Kidney (tissue), 13 donors: ENCODE measurements at regions not wholly inside any gene's neighbourhood (a gene's known extent, or its start where the extent isn't known, plus 50 kb on each side); places are given as distances from the start of the nearest gene placed in this dataset.

Source experiments
- DNase-seq, 5 donors: peaks; one replicate each; pipeline ENCODE4 v3.0.0-alpha.2; 2013 to 2020
- FAIRE-seq: peaks from 2 replicates; lab custom pipeline; 2012; peaks lifted over from hg19 to GRCh38; lab: Jason Lieb, UNC
- H3K27ac ChIP-seq, 2 donors: one replicate each; pipeline ENCODE4 v1.7.0; 2013; ENCODE audit warnings: low read depth in 2 of 2, low read length in 2 of 2, inconsistent platforms in 1 of 2
- H3K27me3 ChIP-seq: one replicate; pipeline ENCODE4 v1.7.1; 2013; ENCODE audit warnings: low read length, inconsistent platforms; ENCODE audit not compliant: control insufficient read depth, insufficient read depth
- H3K36me3 ChIP-seq, 3 donors: one replicate each; pipeline versions ENCODE4 v1.7.0 to v1.7.1; 2013; ENCODE audit warnings: low read length in 3 of 3, control low read depth in 1 of 3, inconsistent platforms in 1 of 3; ENCODE audit not compliant: insufficient read depth in 3 of 3, control insufficient read depth in 2 of 3
- H3K4me1 ChIP-seq, 3 donors: one replicate each; pipeline versions ENCODE4 v1.7.0 to v1.7.1; 2013; ENCODE audit warnings: low read length in 3 of 3, inconsistent platforms in 1 of 3, low read depth in 1 of 3; ENCODE audit not compliant: control insufficient read depth in 2 of 3, insufficient read depth in 2 of 3
- H3K4me3 ChIP-seq, 3 donors: one replicate each; pipeline versions ENCODE4 v1.7.0 to v1.8.1; 2013; ENCODE audit warnings: low read length in 3 of 3, control low read depth in 1 of 3, inconsistent platforms in 1 of 3
- H3K9ac ChIP-seq, 3 donors: one replicate each; pipeline versions ENCODE4 v1.7.0 to v1.7.1; 2013; ENCODE audit warnings: low read length in 3 of 3, control low read depth in 1 of 3, inconsistent platforms in 1 of 3
- H3K9me3 ChIP-seq, 3 donors: one replicate each; pipeline versions ENCODE4 v1.7.0 to v1.7.1; 2013; ENCODE audit warnings: low read length in 3 of 3, control low read depth in 1 of 3, inconsistent platforms in 1 of 3; ENCODE audit not compliant: control insufficient read depth in 2 of 3, insufficient read depth in 1 of 3
- intact Hi-C: fragments of 100-400 bp; cut with DNase I; formaldehyde crosslinking; loops from one replicate; pipeline ENCODE4 v1.11.1; 2022
- TF ChIP-seq, protein P1 (sequence below): IDR thresholded peaks from 3 replicates; pipeline ENCODE4 v1.5.1; 2012; ENCODE audit warnings: mild to moderate bottlenecking, moderate library complexity, borderline replicate concordance; ENCODE audit not compliant: insufficient read depth; ENCODE audit errors: extremely low read depth
- donor health status: control.
- donor health status: control.
- donor health status: control.
- donor health status: control.
- donor health status: control.
- donor health status: DM: yes; HTN: yes; CAD: no.
- donor health status: Normal renal cell carcinoma (clear cell type).

DNA sequence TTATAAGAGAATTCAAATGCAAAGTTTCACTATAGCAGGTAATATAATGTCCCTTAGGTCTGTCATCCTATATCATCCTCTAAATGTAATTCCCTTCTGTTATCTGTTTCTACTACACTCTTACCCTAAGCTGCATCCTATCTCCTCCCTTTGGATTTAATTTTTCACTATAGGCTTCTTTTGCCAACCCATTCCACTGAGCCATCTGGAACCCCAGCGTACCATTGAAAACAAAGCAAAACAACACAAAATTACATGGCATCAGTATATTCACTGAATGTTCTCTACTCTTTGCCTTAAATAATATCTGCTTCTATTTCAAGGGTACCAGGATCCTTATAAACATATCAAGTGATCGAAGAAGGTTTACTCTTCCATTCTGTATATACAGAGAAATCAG is 1530.2 kb upstream of the LRRTM3 start:
- FAIRE-seq (no peak), DNase-seq (no peak)
- H3K9me3 ChIP-seq: no peaks in the 10 kb centered on the region
- no peaks in the 10 kb centered on the region for H3K36me3 ChIP-seq
- intact Hi-C loops: no loop called here
- H3K27ac ChIP-seq: no peak overlapping the region
- no peak overlapping the region for H3K4me3 ChIP-seq
- no peaks in the 10 kb centered on the region for H3K27me3 ChIP-seq
- H3K9ac ChIP-seq: no peak overlapping the region
- TF ChIP-seq, protein P1, sequence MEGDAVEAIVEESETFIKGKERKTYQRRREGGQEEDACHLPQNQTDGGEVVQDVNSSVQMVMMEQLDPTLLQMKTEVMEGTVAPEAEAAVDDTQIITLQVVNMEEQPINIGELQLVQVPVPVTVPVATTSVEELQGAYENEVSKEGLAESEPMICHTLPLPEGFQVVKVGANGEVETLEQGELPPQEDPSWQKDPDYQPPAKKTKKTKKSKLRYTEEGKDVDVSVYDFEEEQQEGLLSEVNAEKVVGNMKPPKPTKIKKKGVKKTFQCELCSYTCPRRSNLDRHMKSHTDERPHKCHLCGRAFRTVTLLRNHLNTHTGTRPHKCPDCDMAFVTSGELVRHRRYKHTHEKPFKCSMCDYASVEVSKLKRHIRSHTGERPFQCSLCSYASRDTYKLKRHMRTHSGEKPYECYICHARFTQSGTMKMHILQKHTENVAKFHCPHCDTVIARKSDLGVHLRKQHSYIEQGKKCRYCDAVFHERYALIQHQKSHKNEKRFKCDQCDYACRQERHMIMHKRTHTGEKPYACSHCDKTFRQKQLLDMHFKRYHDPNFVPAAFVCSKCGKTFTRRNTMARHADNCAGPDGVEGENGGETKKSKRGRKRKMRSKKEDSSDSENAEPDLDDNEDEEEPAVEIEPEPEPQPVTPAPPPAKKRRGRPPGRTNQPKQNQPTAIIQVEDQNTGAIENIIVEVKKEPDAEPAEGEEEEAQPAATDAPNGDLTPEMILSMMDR: no peak
- H3K4me1 ChIP-seq: no peaks in the 10 kb centered on the region

DNA sequence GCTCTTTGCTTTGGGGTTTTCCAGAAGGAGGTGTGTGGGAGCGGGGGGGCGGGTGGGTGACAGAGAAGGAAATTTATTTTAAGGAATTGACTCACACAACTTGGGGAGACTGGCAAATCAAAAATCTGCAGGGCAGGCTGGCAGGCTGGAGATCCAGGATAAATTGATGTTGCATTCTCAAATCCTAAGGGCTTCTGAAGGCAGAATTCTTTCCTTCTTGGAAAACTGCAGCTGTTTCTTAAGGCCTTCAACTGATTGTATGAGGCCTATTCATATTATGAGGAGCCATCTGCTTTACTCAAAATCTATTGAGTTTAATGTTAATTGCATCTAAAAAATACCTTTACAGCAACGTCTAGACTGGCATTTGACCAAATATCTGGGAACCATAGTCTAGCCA is 1528.8 kb upstream of the LRRTM3 start:
- Histone ChIP-seq H3K9me3 (no peaks in the 10 kb centered on the region), H3K9ac (no peak overlapping the region), H3K27me3 (no peaks in the 10 kb centered on the region), H3K4me3 (no peak overlapping the region), H3K36me3 (no peaks in the 10 kb centered on the region), H3K27ac (no peak overlapping the region), H3K4me1 (no peaks in the 10 kb centered on the region)
- FAIRE-seq (no peak), DNase-seq (no peak)
- TF ChIP-seq, protein P1: no peak
- intact Hi-C loops: no loop called here

GRCh38 chr10:65408401-65408800 is 1517.4 kb upstream of the LRRTM3 start:
- H3K27ac ChIP-seq: no peak overlapping the region
- no peak overlapping the region for H3K4me3 ChIP-seq
- no peaks in the 10 kb centered on the region for H3K4me1 ChIP-seq
- intact Hi-C loops: no loop called here
- H3K9me3 ChIP-seq: no peaks in the 10 kb centered on the region
- DNase-seq: no peak
- TF ChIP-seq, protein P1: no peak
- no peak overlapping the region for H3K9ac ChIP-seq
- no peaks in the 10 kb centered on the region for H3K36me3 ChIP-seq
- FAIRE-seq: no peak
- no peaks in the 10 kb centered on the region for H3K27me3 ChIP-seq

GRCh38 chr10:65413001-65413400 is 1512.8 kb upstream of the LRRTM3 start:
- FAIRE-seq (no peak), DNase-seq (no peak)
- H3K4me1 ChIP-seq: no peaks in the 10 kb centered on the region
- TF ChIP-seq, protein P1: no peak
- H3K9me3 ChIP-seq: no peaks in the 10 kb centered on the region
- no peak overlapping the region for H3K4me3 ChIP-seq
- H3K27me3 ChIP-seq: no peaks in the 10 kb centered on the region
- intact Hi-C loops: no loop called here
- H3K36me3 ChIP-seq: no peaks in the 10 kb centered on the region
- no peak overlapping the region for H3K27ac ChIP-seq
- no peak overlapping the region for H3K9ac ChIP-seq
